HEK293 (cell line): ENCODE measurements at regions not wholly inside any gene's neighbourhood (a gene's known extent, or its start where the extent isn't known, plus 50 kb on each side); places are given as distances from the start of the nearest gene placed in this dataset.

Source experiments
- HOXA7 ChIP-seq: sonication (generic); formaldehyde crosslinking; IDR thresholded peaks from 2 replicates; pipeline ENCODE4 v1.8.1; 2022; ENCODE audit warnings: missing genetic modification reagents, borderline replicate concordance
- SETDB1 ChIP-seq: IDR thresholded peaks from one replicate; pipeline ENCODE4 v1.6.1; 2017; ENCODE audit warnings: mild to moderate bottlenecking, low read length, moderate library complexity, mixed read lengths; ENCODE audit not compliant: insufficient read length
- ZBTB20 ChIP-seq: fragments of 450-650 bp; formaldehyde crosslinking; IDR thresholded peaks from 2 replicates; pipeline ENCODE4 v1.5.1; 2016; ENCODE audit warnings: missing biosample characterization, missing genetic modification characterization
- ZNF138 ChIP-seq: fragments of 450-650 bp; formaldehyde crosslinking; IDR thresholded peaks from 2 replicates; pipeline ENCODE4 v1.5.1; 2016; ENCODE audit warnings: missing biosample characterization, missing genetic modification characterization, borderline replicate concordance
- ZNF140 ChIP-seq: fragments of 450-650 bp; formaldehyde crosslinking; IDR thresholded peaks from 2 replicates; pipeline ENCODE4 v1.5.1; 2016; ENCODE audit warnings: missing biosample characterization, missing genetic modification characterization
- ZNF311 ChIP-seq: fragments of 450-650 bp; formaldehyde crosslinking; IDR thresholded peaks from 2 replicates; pipeline ENCODE4 v1.5.1; 2017; ENCODE audit warnings: missing biosample characterization, missing genetic modification characterization, borderline replicate concordance
- ZNF341 ChIP-seq: fragments of 450-650 bp; formaldehyde crosslinking; IDR thresholded peaks from 2 replicates; pipeline ENCODE4; 2016; ENCODE audit warnings: low read depth, missing biosample characterization, missing genetic modification characterization
- ZNF423 ChIP-seq: fragments of 450-650 bp; formaldehyde crosslinking; IDR thresholded peaks from 2 replicates; pipeline ENCODE4 v1.5.1; 2016; ENCODE audit warnings: missing biosample characterization, missing genetic modification characterization
- ZNF707 ChIP-seq: fragments of 450-650 bp; formaldehyde crosslinking; IDR thresholded peaks from 2 replicates; pipeline ENCODE4 v1.5.1; 2016; ENCODE audit warnings: missing biosample characterization, missing genetic modification characterization
- TF ChIP-seq, protein P1 (sequence below): fragments of 450-650 bp; formaldehyde crosslinking; IDR thresholded peaks from 2 replicates; pipeline ENCODE4 v1.5.1; 2016; ENCODE audit warnings: missing biosample characterization, missing genetic modification characterization
- TF ChIP-seq, protein P2 (sequence below): sonication (generic); formaldehyde crosslinking; IDR thresholded peaks from 2 replicates; pipeline ENCODE4 v1.8.1; 2022; ENCODE audit warnings: mild to moderate bottlenecking, moderate library complexity, missing genetic modification reagents
- TF ChIP-seq, protein P3 (sequence below): fragments of 450-650 bp; formaldehyde crosslinking; IDR thresholded peaks from 2 replicates; pipeline ENCODE4 v1.5.1; 2016; ENCODE audit warnings: missing biosample characterization, missing genetic modification characterization
- TF ChIP-seq, protein P4 (sequence below): fragments of 450-650 bp; formaldehyde crosslinking; IDR thresholded peaks from 2 replicates; pipeline ENCODE4 v1.5.1; 2016; ENCODE audit warnings: missing biosample characterization, missing genetic modification characterization
- TF ChIP-seq, protein P5 (sequence below): fragments of 450-650 bp; formaldehyde crosslinking; conservative IDR thresholded peaks from 2 replicates; pipeline ENCODE4 v1.5.1; 2016; ENCODE audit warnings: low read depth, missing biosample characterization, missing genetic modification characterization

DNA sequence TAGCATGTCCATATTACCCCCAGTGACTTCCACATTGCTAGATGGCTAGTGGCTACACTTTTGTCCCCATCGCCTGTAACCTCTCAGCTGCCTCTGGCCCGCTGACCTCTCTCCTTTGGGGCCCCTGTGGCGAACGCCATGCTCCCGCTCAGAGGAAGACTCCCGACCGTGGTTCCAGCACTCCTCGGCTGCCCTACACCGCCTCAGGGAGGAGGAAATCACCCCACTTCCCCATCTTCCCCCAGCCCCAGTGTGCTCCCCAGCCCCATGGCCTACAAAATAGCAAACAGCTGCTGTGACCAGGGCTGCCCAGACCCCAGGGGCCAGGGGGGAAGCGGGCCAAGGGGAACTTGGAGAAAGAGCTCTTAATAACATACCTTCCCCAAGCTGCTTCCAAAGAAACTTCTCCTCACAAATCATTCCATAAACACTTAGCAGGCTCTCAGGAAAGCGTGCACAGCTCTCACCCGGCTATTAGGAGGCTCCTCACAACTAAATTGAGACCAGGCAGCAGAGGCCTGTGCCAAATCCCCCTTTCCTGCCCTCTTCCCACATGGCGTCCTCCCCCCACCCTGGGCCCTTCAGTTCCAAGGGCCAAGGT, 63.5 kb upstream of the WNT11 start:
- TF ChIP-seq, protein P1, sequence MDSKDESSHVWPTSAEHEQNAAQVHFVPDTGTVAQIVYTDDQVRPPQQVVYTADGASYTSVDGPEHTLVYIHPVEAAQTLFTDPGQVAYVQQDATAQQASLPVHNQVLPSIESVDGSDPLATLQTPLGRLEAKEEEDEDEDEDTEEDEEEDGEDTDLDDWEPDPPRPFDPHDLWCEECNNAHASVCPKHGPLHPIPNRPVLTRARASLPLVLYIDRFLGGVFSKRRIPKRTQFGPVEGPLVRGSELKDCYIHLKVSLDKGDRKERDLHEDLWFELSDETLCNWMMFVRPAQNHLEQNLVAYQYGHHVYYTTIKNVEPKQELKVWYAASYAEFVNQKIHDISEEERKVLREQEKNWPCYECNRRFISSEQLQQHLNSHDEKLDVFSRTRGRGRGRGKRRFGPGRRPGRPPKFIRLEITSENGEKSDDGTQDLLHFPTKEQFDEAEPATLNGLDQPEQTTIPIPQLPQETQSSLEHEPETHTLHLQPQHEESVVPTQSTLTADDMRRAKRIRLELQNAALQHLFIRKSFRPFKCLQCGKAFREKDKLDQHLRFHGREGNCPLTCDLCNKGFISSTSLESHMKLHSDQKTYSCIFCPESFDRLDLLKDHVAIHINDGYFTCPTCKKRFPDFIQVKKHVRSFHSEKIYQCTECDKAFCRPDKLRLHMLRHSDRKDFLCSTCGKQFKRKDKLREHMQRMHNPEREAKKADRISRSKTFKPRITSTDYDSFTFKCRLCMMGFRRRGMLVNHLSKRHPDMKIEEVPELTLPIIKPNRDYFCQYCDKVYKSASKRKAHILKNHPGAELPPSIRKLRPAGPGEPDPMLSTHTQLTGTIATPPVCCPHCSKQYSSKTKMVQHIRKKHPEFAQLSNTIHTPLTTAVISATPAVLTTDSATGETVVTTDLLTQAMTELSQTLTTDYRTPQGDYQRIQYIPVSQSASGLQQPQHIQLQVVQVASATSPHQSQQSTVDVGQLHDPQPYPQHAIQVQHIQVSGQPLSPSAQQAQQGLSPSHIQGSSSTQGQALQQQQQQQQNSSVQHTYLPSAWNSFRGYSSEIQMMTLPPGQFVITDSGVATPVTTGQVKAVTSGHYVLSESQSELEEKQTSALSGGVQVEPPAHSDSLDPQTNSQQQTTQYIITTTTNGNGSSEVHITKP = no peak
- no peak for TF ChIP-seq ZNF341
- TF ChIP-seq, protein P2, sequence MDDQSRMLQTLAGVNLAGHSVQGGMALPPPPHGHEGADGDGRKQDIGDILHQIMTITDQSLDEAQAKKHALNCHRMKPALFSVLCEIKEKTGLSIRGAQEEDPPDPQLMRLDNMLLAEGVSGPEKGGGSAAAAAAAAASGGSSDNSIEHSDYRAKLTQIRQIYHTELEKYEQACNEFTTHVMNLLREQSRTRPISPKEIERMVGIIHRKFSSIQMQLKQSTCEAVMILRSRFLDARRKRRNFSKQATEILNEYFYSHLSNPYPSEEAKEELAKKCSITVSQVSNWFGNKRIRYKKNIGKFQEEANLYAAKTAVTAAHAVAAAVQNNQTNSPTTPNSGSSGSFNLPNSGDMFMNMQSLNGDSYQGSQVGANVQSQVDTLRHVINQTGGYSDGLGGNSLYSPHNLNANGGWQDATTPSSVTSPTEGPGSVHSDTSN (CRISPR knock-in tag) = no peak
- no peak for TF ChIP-seq ZNF423 (tag by site-specific recombination)
- TF ChIP-seq, protein P3, sequence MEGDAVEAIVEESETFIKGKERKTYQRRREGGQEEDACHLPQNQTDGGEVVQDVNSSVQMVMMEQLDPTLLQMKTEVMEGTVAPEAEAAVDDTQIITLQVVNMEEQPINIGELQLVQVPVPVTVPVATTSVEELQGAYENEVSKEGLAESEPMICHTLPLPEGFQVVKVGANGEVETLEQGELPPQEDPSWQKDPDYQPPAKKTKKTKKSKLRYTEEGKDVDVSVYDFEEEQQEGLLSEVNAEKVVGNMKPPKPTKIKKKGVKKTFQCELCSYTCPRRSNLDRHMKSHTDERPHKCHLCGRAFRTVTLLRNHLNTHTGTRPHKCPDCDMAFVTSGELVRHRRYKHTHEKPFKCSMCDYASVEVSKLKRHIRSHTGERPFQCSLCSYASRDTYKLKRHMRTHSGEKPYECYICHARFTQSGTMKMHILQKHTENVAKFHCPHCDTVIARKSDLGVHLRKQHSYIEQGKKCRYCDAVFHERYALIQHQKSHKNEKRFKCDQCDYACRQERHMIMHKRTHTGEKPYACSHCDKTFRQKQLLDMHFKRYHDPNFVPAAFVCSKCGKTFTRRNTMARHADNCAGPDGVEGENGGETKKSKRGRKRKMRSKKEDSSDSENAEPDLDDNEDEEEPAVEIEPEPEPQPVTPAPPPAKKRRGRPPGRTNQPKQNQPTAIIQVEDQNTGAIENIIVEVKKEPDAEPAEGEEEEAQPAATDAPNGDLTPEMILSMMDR = no peak
- no peak for TF ChIP-seq ZNF138 (tag by site-specific recombination)
- no peak for TF ChIP-seq HOXA7 (CRISPR knock-in tag)
- TF ChIP-seq, protein P4, sequence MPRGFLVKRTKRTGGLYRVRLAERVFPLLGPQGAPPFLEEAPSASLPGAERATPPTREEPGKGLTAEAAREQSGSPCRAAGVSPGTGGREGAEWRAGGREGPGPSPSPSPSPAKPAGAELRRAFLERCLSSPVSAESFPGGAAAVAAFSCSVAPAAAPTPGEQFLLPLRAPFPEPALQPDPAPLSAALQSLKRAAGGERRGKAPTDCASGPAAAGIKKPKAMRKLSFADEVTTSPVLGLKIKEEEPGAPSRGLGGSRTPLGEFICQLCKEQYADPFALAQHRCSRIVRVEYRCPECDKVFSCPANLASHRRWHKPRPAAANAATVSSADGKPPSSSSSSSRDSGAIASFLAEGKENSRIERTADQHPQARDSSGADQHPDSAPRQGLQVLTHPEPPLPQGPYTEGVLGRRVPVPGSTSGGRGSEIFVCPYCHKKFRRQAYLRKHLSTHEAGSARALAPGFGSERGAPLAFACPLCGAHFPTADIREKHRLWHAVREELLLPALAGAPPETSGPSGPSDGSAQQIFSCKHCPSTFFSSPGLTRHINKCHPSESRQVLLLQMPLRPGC (tag by site-specific recombination) = no peak
- TF ChIP-seq ZBTB20 (tag by site-specific recombination) = no peak
- TF ChIP-seq ZNF140 (tag by site-specific recombination) = no peak
- TF ChIP-seq, protein P5, sequence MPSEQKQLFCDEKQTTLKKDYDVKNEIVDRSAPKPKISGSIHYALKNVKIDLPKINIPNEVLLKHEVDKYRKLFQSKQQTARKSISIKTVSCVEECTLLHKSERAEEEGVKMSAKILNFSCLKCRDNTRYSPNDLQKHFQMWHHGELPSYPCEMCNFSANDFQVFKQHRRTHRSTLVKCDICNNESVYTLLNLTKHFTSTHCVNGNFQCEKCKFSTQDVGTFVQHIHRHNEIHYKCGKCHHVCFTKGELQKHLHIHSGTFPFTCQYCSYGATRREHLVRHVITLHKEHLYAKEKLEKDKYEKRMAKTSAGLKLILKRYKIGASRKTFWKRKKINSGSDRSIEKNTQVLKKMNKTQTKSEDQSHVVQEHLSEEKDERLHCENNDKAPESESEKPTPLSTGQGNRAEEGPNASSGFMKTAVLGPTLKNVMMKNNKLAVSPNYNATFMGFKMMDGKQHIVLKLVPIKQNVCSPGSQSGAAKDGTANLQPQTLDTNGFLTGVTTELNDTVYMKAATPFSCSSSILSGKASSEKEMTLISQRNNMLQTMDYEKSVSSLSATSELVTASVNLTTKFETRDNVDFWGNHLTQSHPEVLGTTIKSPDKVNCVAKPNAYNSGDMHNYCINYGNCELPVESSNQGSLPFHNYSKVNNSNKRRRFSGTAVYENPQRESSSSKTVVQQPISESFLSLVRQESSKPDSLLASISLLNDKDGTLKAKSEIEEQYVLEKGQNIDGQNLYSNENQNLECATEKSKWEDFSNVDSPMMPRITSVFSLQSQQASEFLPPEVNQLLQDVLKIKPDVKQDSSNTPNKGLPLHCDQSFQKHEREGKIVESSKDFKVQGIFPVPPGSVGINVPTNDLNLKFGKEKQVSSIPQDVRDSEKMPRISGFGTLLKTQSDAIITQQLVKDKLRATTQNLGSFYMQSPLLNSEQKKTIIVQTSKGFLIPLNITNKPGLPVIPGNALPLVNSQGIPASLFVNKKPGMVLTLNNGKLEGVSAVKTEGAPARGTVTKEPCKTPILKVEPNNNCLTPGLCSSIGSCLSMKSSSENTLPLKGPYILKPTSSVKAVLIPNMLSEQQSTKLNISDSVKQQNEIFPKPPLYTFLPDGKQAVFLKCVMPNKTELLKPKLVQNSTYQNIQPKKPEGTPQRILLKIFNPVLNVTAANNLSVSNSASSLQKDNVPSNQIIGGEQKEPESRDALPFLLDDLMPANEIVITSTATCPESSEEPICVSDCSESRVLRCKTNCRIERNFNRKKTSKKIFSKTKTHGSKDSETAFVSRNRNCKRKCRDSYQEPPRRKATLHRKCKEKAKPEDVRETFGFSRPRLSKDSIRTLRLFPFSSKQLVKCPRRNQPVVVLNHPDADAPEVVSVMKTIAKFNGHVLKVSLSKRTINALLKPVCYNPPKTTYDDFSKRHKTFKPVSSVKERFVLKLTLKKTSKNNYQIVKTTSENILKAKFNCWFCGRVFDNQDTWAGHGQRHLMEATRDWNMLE (tag by site-specific recombination) = no peak
- TF ChIP-seq SETDB1 = no peak
- TF ChIP-seq ZNF707 (tag by site-specific recombination) = no peak
- TF ChIP-seq ZNF311 (tag by site-specific recombination) = no peak
